Heart left ventricle (tissue), 13 donors: ENCODE measurements at regions not wholly inside any gene's neighbourhood (a gene's known extent, or its start where the extent isn't known, plus 50 kb on each side); places are given as distances from the start of the nearest gene placed in this dataset.

Source experiments
- CTCF ChIP-seq, 12 donors: fragments of 200-600 bp; sonication (generic) in 4 of 12; IDR thresholded peaks; one replicate each; pipeline versions ENCODE4 v1.5.0 to v1.8.0; 2018 to 2022; ENCODE audit warnings: antibody characterized with exemption in 12 of 12, mild to moderate bottlenecking in 5 of 12
- POLR2A ChIP-seq, 2 donors: fragments of 450-650 bp; IDR thresholded peaks; one replicate each; pipeline ENCODE4 v1.6.1; 2017; ENCODE audit warnings: antibody characterized with exemption in 2 of 2, mild to moderate bottlenecking in 2 of 2, moderate library complexity in 2 of 2
- donor health status: ischemic (EF 13 %, LVEDD 7.1; RV severe dilation, severe dysfunction).
- donor health status: DM: no; HTN: yes; CAD: no.
- donor health status: DM: no; HTN: no; CAD: no.
- donor health status: ischemic (EF 25% LVEDD 6.9; RV normal size, moderate dysfunction).
- donor health status: ischemic (EF 25% LVEDD 5.7; RV mildly dilated, moderate dysfunction).
- donor health status: ischemic (EF 35%, LVEDD 5.7; RV mildly dilated, moderate dysfunction).
- donor health status: nonischemic (EF 11% LVEDD 7.7; RV severe dilation, severe dysfunction).
- donor health status: DM: yes; HTN: yes; CAD: no.
- donor health status: PGD.
- donor health status: ischemic (EF 29% LVEDD 5.4; RV normal size, mild dysfunction).
- donor health status: nonischemic (EF 23%, LVEDD 6.1; RV moderate dilation, normal function).

GRCh38 chr5:89484962-89485361 is 602.0 kb upstream of the MEF2C start:
- TF ChIP-seq CTCF (IDR thresholded peaks at IDR 0.05) (no peak), POLR2A (IDR thresholded peaks at IDR 0.05) (no peak)
